Liver (tissue), 8 donors: ENCODE measurements at regions not wholly inside any gene's neighbourhood (a gene's known extent, or its start where the extent isn't known, plus 50 kb on each side); places are given as distances from the start of the nearest gene placed in this dataset.

Source experiments
- DNase-seq: peaks from one replicate; pipeline ENCODE4 v3.0.0-alpha.2; 2017; ENCODE audit warnings: low spot score
- H3K27ac ChIP-seq, 2 donors: one replicate each; pipeline ENCODE4 v1.7.0; 2013; ENCODE audit warnings: inconsistent platforms in 2 of 2, low read length in 2 of 2, control low read depth in 1 of 2, low read depth in 1 of 2, mild to moderate bottlenecking in 1 of 2
- H3K27me3 ChIP-seq, 4 donors: one replicate each; pipeline versions ENCODE4 v1.6.1 to v1.7.0; 2013; ENCODE audit warnings: low read length in 3 of 4, inconsistent platforms in 1 of 4, mild to moderate bottlenecking in 1 of 4, moderate library complexity in 1 of 4; ENCODE audit not compliant: control insufficient read depth in 4 of 4, insufficient read depth in 4 of 4
- H3K36me3 ChIP-seq, 4 donors: one replicate each; pipeline versions ENCODE4 v1.6.1 to v1.7.0; 2013; ENCODE audit warnings: low read length in 3 of 4, mild to moderate bottlenecking in 3 of 4, low read depth in 1 of 4, moderate library complexity in 1 of 4; ENCODE audit not compliant: control insufficient read depth in 4 of 4, insufficient read depth in 3 of 4
- H3K4me1 ChIP-seq, 4 donors: one replicate each; pipeline versions ENCODE4 v1.6.1 to v1.7.0; 2013; ENCODE audit warnings: low read length in 3 of 4, mild to moderate bottlenecking in 3 of 4, moderate library complexity in 1 of 4; ENCODE audit not compliant: control insufficient read depth in 4 of 4, insufficient read depth in 4 of 4
- H3K4me3 ChIP-seq, 3 donors: one replicate each; pipeline versions ENCODE4 v1.6.1 to v1.7.0; 2013; ENCODE audit warnings: low read length in 3 of 3, control low read depth in 1 of 3, low read depth in 1 of 3, mild to moderate bottlenecking in 1 of 3
- H3K9ac ChIP-seq, 2 donors: one replicate each; pipeline ENCODE4 v1.7.0; 2013; ENCODE audit warnings: low read length in 2 of 2, mild to moderate bottlenecking in 2 of 2, moderate library complexity in 2 of 2, control low read depth in 1 of 2, low read depth in 1 of 2
- H3K9me3 ChIP-seq, 4 donors: one replicate each; pipeline versions ENCODE4 v1.6.1 to v1.7.0; 2013; ENCODE audit warnings: low read length in 3 of 4; ENCODE audit not compliant: control insufficient read depth in 4 of 4
- ATF3 ChIP-seq: IDR thresholded peaks from 2 replicates; pipeline ENCODE4 v1.6.1; 2016; ENCODE audit warnings: antibody characterized with exemption
- CTCF ChIP-seq: fragments of 150-350 bp; IDR thresholded peaks from 2 replicates; pipeline ENCODE4 v1.5.1; 2017; ENCODE audit warnings: improper control_type of control experiment, low read depth, low read length; ENCODE audit not compliant: missing input control
- FOXA1 ChIP-seq: IDR thresholded peaks from 2 replicates; pipeline ENCODE4 v1.6.1; 2016; ENCODE audit warnings: antibody characterized with exemption
- FOXA2 ChIP-seq: IDR thresholded peaks from 2 replicates; pipeline ENCODE4 v1.6.1; 2016; ENCODE audit warnings: antibody characterized with exemption
- GABPA ChIP-seq, 2 donors: IDR thresholded peaks in 1 of 2; conservative IDR thresholded peaks in 1 of 2; 2 replicates each; pipeline ENCODE4 v1.6.1; 2016; ENCODE audit warnings: antibody characterized with exemption in 2 of 2, mild to moderate bottlenecking in 1 of 2, moderate library complexity in 1 of 2
- HNF4A ChIP-seq, 2 donors: conservative IDR thresholded peaks; 2 replicates each; pipeline ENCODE4 v1.6.1; 2016; ENCODE audit warnings: antibody characterized with exemption in 2 of 2, mild to moderate bottlenecking in 2 of 2
- HNF4G ChIP-seq: IDR thresholded peaks from 2 replicates; pipeline ENCODE4 v1.6.1; 2016; ENCODE audit warnings: antibody characterized with exemption
- JUND ChIP-seq, 2 donors: IDR thresholded peaks; 2 replicates each; pipeline ENCODE4 v1.6.1; 2016; ENCODE audit warnings: antibody characterized with exemption in 2 of 2
- MAX ChIP-seq: IDR thresholded peaks from 2 replicates; pipeline ENCODE4 v1.6.1; 2016; ENCODE audit warnings: antibody characterized with exemption
- NR2F2 ChIP-seq: IDR thresholded peaks from 2 replicates; pipeline ENCODE4 v1.6.1; 2016; ENCODE audit warnings: antibody characterized with exemption
- REST ChIP-seq: IDR thresholded peaks from 2 replicates; pipeline ENCODE4 v1.6.1; 2016; ENCODE audit warnings: antibody characterized with exemption, mild to moderate bottlenecking
- SP1 ChIP-seq: IDR thresholded peaks from 2 replicates; pipeline ENCODE4 v1.6.1; 2018; ENCODE audit warnings: antibody characterized with exemption, mild to moderate bottlenecking
- TAF1 ChIP-seq: conservative IDR thresholded peaks from 2 replicates; pipeline ENCODE4 v1.6.1; 2016; ENCODE audit warnings: antibody characterized with exemption, mild to moderate bottlenecking
- WGBS: extraction: QIAGEN DNeasy Blood & Tissue Kit; methylation state at CpG from one replicate; pipeline ENCODE4 v1.1.7; 2013; 5-methylcytosine and 5-hydroxymethylcytosine counted together
- donor health status: healthy.
- donor health status: healthy.
- donor health status: healthy.
- donor health status: healthy.
- donor health status: healthy.

DNA sequence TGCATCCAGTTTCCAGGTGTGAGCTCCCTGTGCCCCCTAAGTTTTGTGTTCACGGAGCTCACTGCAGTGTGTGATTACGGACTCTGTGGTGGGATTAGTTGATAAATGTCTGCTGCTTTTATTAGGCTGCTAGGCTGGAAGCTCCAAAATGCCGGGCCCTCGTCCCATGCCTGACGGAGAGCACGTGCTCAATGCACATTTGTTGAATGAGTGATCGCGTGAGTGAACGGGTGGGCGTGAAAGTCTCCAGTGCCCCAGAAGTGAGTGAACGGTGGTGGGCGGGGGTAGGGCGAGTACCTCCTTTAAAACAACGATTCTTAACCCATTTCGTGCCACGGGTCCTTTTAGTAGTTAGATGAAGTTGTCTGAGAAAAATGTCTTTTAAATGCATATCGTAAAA lies 175.5 kb downstream of the AACS start (continued):
- TF ChIP-seq CTCF = no peak
- TF ChIP-seq TAF1 = no peak
- no peak for TF ChIP-seq ATF3
- TF ChIP-seq HNF4G = no peak
- no peak for TF ChIP-seq MAX
- TF ChIP-seq FOXA1 = no peak
- TF ChIP-seq JUND (IDR thresholded peaks at IDR 0.05) = no peak
- no peak for TF ChIP-seq GABPA (IDR thresholded peaks at IDR 0.05 in 1 of 2, conservative IDR thresholded peaks at IDR 0.05 in 1 of 2)
- no peak for TF ChIP-seq SP1

GRCh38 chr12:125243811-125244210 lies 178.6 kb downstream of the AACS start:
- Histone ChIP-seq H3K36me3 (no peaks in the 10 kb centered on the region), H3K4me1 (no peaks in the 10 kb centered on the region), H3K4me3 (no peak overlapping the region), H3K27me3 (no peaks in the 10 kb centered on the region), H3K9ac (no peak overlapping the region), H3K27ac (no peak overlapping the region), H3K9me3 (no peaks in the 10 kb centered on the region)
- WGBS = 75% methylated on average over 11 of the region's 11 CpGs
- TF ChIP-seq REST = no peak
- TF ChIP-seq HNF4G = no peak
- TF ChIP-seq HNF4A (conservative IDR thresholded peaks at IDR 0.05) = no peak
- TF ChIP-seq GABPA (IDR thresholded peaks at IDR 0.05 in 1 of 2, conservative IDR thresholded peaks at IDR 0.05 in 1 of 2) = no peak
- TF ChIP-seq NR2F2 = no peak
- TF ChIP-seq JUND (IDR thresholded peaks at IDR 0.05) = no peak
- TF ChIP-seq ATF3 = no peak
- TF ChIP-seq SP1 = no peak
- no peak for TF ChIP-seq CTCF
- TF ChIP-seq FOXA2 = no peak
- no peak for DNase-seq
